Mesendoderm (in vitro differentiated cells): ENCODE measurements at regions not wholly inside any gene's neighbourhood (a gene's known extent, or its start where the extent isn't known, plus 50 kb on each side); places are given as distances from the start of the nearest gene placed in this dataset.

Experiments
- DNase-seq: peaks from one replicate; pipeline ENCODE4 v3.0.0; 2013
- H2AK5ac ChIP-seq: 2 replicates; pipeline ENCODE4 v1.6.1; 2013; ENCODE audit warnings: low read length, inconsistent platforms
- H2BK120ac ChIP-seq: 2 replicates; pipeline ENCODE4 v1.6.1; 2013; ENCODE audit warnings: low read depth, mild to moderate bottlenecking, low read length, moderate library complexity, mixed read lengths
- H2BK15ac ChIP-seq: replicated peaks from 2 replicates; pipeline ENCODE4 v1.6.1; 2013; ENCODE audit warnings: low read depth, mild to moderate bottlenecking, moderate library complexity
- H2BK5ac ChIP-seq: 2 replicates; pipeline ENCODE4 v1.6.1; 2013; ENCODE audit warnings: low read length, inconsistent platforms
- H3K18ac ChIP-seq: 2 replicates; pipeline ENCODE4 v1.6.1; 2013; ENCODE audit warnings: mild to moderate bottlenecking, low read length, mixed read lengths
- H3K23ac ChIP-seq: one replicate; pipeline ENCODE4 v1.6.1; 2013; ENCODE audit warnings: low read length
- H3K27ac ChIP-seq: 2 replicates; pipeline ENCODE4 v1.5.1; 2013; ENCODE audit warnings: low read depth, mild to moderate bottlenecking, inconsistent platforms, low read length, moderate library complexity
- H3K27me3 ChIP-seq: 2 replicates; pipeline ENCODE4 v1.6.1; 2013; ENCODE audit warnings: low read length, control low read depth, mild to moderate bottlenecking, inconsistent platforms; ENCODE audit not compliant: insufficient read depth, poor library complexity
- H3K36me3 ChIP-seq: 2 replicates; pipeline ENCODE4 v1.6.1; 2013; ENCODE audit warnings: low read length, inconsistent platforms; ENCODE audit not compliant: control insufficient read depth, insufficient read depth
- H3K4ac ChIP-seq: one replicate; pipeline ENCODE4 v1.6.1; 2013; ENCODE audit warnings: low read depth, mild to moderate bottlenecking, low read length, moderate library complexity
- H3K4me1 ChIP-seq: 2 replicates; pipeline ENCODE4 v1.6.1; 2013; ENCODE audit warnings: low read depth, low read length, inconsistent platforms; ENCODE audit not compliant: control insufficient read depth
- H3K4me2 ChIP-seq: 2 replicates; pipeline ENCODE4 v1.6.1; 2013; ENCODE audit warnings: low read length
- H3K4me3 ChIP-seq: 2 replicates; pipeline ENCODE4 v1.5.1; 2013; ENCODE audit warnings: mild to moderate bottlenecking, low read length
- H3K56ac ChIP-seq: one replicate; pipeline ENCODE4 v1.6.1; 2013; ENCODE audit warnings: low read length
- H3K79me1 ChIP-seq: 2 replicates; pipeline ENCODE4 v1.6.1; 2013; ENCODE audit warnings: low read length, inconsistent platforms
- H3K79me2 ChIP-seq: 2 replicates; pipeline ENCODE4 v1.6.1; 2013; ENCODE audit warnings: mild to moderate bottlenecking, low read length; ENCODE audit not compliant: control insufficient read depth, insufficient read depth
- H3K9ac ChIP-seq: 2 replicates; pipeline ENCODE4 v1.6.1; 2013; ENCODE audit warnings: low read length, inconsistent platforms
- H4K5ac ChIP-seq: one replicate; pipeline ENCODE4 v1.6.1; 2013; ENCODE audit warnings: low read length
- H4K8ac ChIP-seq: one replicate; pipeline ENCODE4 v1.6.1; 2013; ENCODE audit warnings: low read depth, mild to moderate bottlenecking, control low read depth, low read length, moderate library complexity
- WGBS: extraction: QIAGEN DNeasy Blood & Tissue Kit; methylation state at CpG from one replicate; pipeline ENCODE4 v1.1.7; 2013; ENCODE audit warnings: low lambda C conversion rate, missing lambda C conversion rate; ENCODE audit not compliant: insufficient coverage; ENCODE audit errors: extremely low coverage; 5-methylcytosine and 5-hydroxymethylcytosine counted together

DNA sequence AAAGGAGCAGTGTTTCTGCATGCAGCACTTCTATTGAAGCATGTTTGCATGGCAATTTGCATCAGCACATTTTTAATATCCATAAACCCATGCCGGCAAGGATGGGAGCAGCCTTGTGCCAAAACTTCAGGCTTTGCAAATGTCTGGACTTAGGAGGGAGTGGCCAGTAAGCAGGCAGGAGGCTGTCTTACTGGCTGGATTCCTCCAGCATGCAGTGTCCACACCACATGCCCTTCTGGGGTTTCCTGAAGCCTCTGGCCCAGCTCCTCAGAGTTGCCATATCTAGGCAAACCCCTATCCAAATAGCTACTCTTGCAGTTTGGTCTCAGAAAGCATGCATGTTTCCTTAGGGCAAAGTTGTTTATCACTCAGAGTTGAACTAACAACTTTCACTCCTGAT lies 139.1 kb upstream of the MRPS22 start:
- H3K27ac ChIP-seq = no peak overlapping the region
- H3K23ac ChIP-seq = no peak overlapping the region
- WGBS = no CpG with 5 or more reads among the region's 1 CpG
- H3K9ac ChIP-seq = no peak overlapping the region
- no peak overlapping the region for H3K4me2 ChIP-seq
- no peak overlapping the region for H2BK120ac ChIP-seq
- no peak overlapping the region for H2BK5ac ChIP-seq
- no peak overlapping the region for H3K4me3 ChIP-seq
- no peaks in the 10 kb centered on the region for H3K79me1 ChIP-seq
- DNase-seq = no peak
- no peaks in the 10 kb centered on the region for H3K4me1 ChIP-seq
- no peak overlapping the region for H3K18ac ChIP-seq
- H3K4ac ChIP-seq = no peak overlapping the region
- no peak overlapping the region for H2BK15ac ChIP-seq
- no peak overlapping the region for H3K56ac ChIP-seq
- no peaks in the 10 kb centered on the region for H3K79me2 ChIP-seq
- H2AK5ac ChIP-seq = no peak overlapping the region
- H3K27me3 ChIP-seq = no peaks in the 10 kb centered on the region
- H3K36me3 ChIP-seq = no peaks in the 10 kb centered on the region
- no peak overlapping the region for H4K5ac ChIP-seq
- no peak overlapping the region for H4K8ac ChIP-seq

DNA sequence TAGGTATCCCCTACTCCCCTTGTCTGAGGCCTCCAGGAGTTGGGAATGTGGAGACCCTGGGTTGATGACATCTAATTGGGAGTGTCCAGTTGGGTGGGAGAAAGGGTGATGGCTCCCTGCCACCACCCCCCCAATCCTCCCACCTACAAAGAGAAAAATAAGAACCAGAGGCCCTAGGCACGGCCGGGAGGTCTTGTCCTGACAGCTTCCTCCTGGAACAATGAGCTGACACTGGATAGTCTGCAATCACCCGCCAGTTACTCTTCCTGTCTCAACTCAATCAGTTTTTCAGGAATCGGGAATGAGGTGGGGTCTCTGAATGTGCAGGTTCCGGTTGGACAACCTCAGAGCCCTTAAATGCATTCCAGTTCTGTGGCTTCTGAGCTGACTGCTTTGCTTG lies 129.9 kb upstream of the MRPS22 start:
- no peak for DNase-seq
- no CpG with 5 or more reads among the region's 5 CpGs for WGBS
- no peak overlapping the region for H3K18ac ChIP-seq
- no peaks in the 10 kb centered on the region for H3K36me3 ChIP-seq
- H3K56ac ChIP-seq = no peak overlapping the region
- no peak overlapping the region for H3K4me3 ChIP-seq
- H3K9ac ChIP-seq = no peak overlapping the region
- no peak overlapping the region for H2BK15ac ChIP-seq
- no peaks in the 10 kb centered on the region for H3K79me2 ChIP-seq
- no peak overlapping the region for H3K4ac ChIP-seq
- H2AK5ac ChIP-seq = no peak overlapping the region
- H4K5ac ChIP-seq = no peak overlapping the region
- no peak overlapping the region for H3K27ac ChIP-seq
- H3K4me2 ChIP-seq = no peak overlapping the region
- no peak overlapping the region for H2BK120ac ChIP-seq
- no peak overlapping the region for H4K8ac ChIP-seq
- H2BK5ac ChIP-seq = no peak overlapping the region
- no peaks in the 10 kb centered on the region for H3K79me1 ChIP-seq
- no peaks in the 10 kb centered on the region for H3K27me3 ChIP-seq
- no peak overlapping the region for H3K23ac ChIP-seq
- H3K4me1 ChIP-seq = no peaks in the 10 kb centered on the region

DNA sequence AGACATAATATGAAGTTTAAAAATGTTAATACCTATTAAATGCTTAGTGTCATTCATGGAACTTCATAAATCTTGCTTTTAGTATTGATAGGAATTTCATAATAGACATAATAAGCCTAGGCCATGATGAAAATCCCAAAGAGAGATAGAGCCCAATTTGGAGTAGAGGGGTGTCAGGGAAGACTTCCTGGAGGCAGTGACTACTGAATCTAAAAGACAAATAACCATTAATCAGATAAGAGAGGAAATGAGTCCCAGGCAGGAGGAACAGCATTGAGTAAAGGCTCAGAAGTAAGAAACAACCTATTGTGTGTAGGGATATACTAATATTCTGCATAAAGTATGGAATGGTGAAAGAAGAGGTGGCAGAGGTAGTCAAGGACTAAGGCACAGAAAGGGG lies 126.9 kb upstream of the MRPS22 start:
- no peak overlapping the region for H3K4me3 ChIP-seq
- H2BK5ac ChIP-seq = no peak overlapping the region
- H3K79me1 ChIP-seq = no peaks in the 10 kb centered on the region
- H3K4me2 ChIP-seq = no peak overlapping the region
- H3K23ac ChIP-seq = no peak overlapping the region
- H3K18ac ChIP-seq = no peak overlapping the region
- no peak overlapping the region for H4K5ac ChIP-seq
- no peaks in the 10 kb centered on the region for H3K36me3 ChIP-seq
- no peak overlapping the region for H2AK5ac ChIP-seq
- no peaks in the 10 kb centered on the region for H3K79me2 ChIP-seq
- no peak overlapping the region for H4K8ac ChIP-seq
- no peak overlapping the region for H2BK15ac ChIP-seq
- DNase-seq = no peak
- no peak overlapping the region for H3K4ac ChIP-seq
- H2BK120ac ChIP-seq = no peak overlapping the region
- H3K56ac ChIP-seq = no peak overlapping the region
- H3K4me1 ChIP-seq = no peaks in the 10 kb centered on the region
- no peaks in the 10 kb centered on the region for H3K27me3 ChIP-seq
- no peak overlapping the region for H3K9ac ChIP-seq
- H3K27ac ChIP-seq = no peak overlapping the region

DNA sequence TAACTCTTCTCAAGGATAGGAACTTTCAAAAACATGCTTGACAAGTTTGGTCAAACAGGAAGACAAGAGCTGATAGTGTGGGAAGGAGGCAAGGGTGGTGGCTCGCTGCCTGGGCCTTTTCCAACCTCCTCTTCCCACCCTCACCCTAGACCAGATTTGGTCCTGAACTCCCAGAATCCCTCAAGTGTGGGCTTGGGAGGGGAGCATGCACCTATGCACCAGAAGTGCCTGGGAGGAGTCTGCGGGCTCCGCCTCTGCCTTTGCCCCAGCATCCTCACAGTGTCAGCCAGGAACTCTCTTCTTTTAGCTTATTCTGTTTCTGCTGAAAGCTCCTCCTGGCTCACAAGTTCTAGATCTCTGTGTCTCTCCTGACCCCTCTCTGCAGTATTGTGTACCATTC lies 126.2 kb upstream of the MRPS22 start:
- H3K4me2 ChIP-seq = no peak overlapping the region
- WGBS = no CpG with 5 or more reads among the region's 3 CpGs

DNA sequence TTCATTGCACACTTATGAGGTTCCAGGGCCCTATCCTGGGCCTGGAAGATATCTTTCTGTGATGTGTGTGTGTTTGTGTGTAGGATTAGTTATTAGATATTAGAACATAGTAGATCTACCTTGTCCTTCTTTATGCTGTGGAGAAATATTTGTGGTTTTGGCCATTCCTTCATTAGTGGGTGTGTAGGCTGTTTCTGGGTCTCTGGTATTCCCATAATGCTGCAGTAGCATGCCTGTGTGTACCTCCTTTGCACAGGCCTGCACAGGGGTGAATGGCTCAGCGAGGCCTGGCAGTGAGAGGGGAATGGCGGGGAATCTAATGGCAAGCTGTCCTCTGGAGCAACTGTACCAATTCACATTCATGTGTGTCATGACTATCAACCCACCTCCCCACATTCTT lies 125.8 kb upstream of the MRPS22 start:
- Histone ChIP-seq H2AK5ac (no peak overlapping the region), H3K4me1 (no peaks in the 10 kb centered on the region), H2BK15ac (no peak overlapping the region), H2BK120ac (no peak overlapping the region), H3K79me2 (no peaks in the 10 kb centered on the region), H3K79me1 (no peaks in the 10 kb centered on the region), H3K27me3 (no peaks in the 10 kb centered on the region), H4K5ac (no peak overlapping the region), H3K36me3 (no peaks in the 10 kb centered on the region), H3K18ac (no peak overlapping the region), H3K9ac (no peak overlapping the region), H3K4me3 (no peak overlapping the region), H3K56ac (no peak overlapping the region), H3K4me2 (no peak overlapping the region), H4K8ac (no peak overlapping the region), H2BK5ac (no peak overlapping the region), H3K23ac (no peak overlapping the region), H3K27ac (no peak overlapping the region), H3K4ac (no peak overlapping the region)
- WGBS = no CpG with 5 or more reads among the region's 2 CpGs
- DNase-seq = no peak

More for the DNA sequence above, 126.2 kb upstream of the MRPS22 start:
- H4K5ac ChIP-seq = no peak overlapping the region
- no peak overlapping the region for H2BK120ac ChIP-seq
- H3K36me3 ChIP-seq = no peaks in the 10 kb centered on the region
- H2AK5ac ChIP-seq = no peak overlapping the region
- no peak overlapping the region for H2BK5ac ChIP-seq
- no peaks in the 10 kb centered on the region for H3K27me3 ChIP-seq
- H2BK15ac ChIP-seq = no peak overlapping the region
- no peak overlapping the region for H3K9ac ChIP-seq
- no peaks in the 10 kb centered on the region for H3K79me1 ChIP-seq
- no peak overlapping the region for H3K18ac ChIP-seq
- no peaks in the 10 kb centered on the region for H3K79me2 ChIP-seq
- no peak overlapping the region for H3K4ac ChIP-seq
- H3K27ac ChIP-seq = no peak overlapping the region
- no peak overlapping the region for H4K8ac ChIP-seq
- DNase-seq = no peak
- H3K4me3 ChIP-seq = no peak overlapping the region
- H3K4me1 ChIP-seq = no peaks in the 10 kb centered on the region
- H3K23ac ChIP-seq = no peak overlapping the region
- H3K56ac ChIP-seq = no peak overlapping the region

DNA sequence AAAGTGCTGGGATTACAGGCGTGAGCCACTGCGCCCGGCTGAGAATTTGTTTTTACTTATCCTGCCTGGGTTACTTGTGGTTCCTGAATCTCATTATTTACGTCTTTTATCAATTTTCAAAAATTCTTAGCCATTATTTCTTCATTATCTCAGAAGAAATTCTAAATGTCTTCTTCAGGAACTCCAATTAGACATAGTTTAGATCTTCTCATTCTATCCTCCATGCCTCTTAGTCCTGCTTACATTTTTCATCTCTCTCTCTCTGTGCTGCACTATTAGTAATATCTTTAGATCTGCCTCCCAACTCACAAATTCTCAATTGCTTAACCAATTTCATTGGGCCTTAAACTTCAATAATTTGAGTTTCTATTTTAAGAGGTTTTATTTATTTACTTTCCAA lies 124.4 kb upstream of the MRPS22 start:
- no peaks in the 10 kb centered on the region for H3K36me3 ChIP-seq
- WGBS = no CpG with 5 or more reads among the region's 4 CpGs
- H3K9ac ChIP-seq = no peak overlapping the region
- no peaks in the 10 kb centered on the region for H3K79me2 ChIP-seq
- no peak overlapping the region for H4K5ac ChIP-seq
- H3K4me1 ChIP-seq = no peaks in the 10 kb centered on the region
- no peaks in the 10 kb centered on the region for H3K79me1 ChIP-seq
- H3K18ac ChIP-seq = no peak overlapping the region
- H3K27me3 ChIP-seq = no peaks in the 10 kb centered on the region
- H3K23ac ChIP-seq = no peak overlapping the region
- no peak overlapping the region for H3K27ac ChIP-seq
- no peak overlapping the region for H3K4me2 ChIP-seq
- H3K4ac ChIP-seq = no peak overlapping the region
- H4K8ac ChIP-seq = no peak overlapping the region
- H2BK15ac ChIP-seq = no peak overlapping the region
- H3K56ac ChIP-seq = no peak overlapping the region
- H2BK5ac ChIP-seq = no peak overlapping the region
- H3K4me3 ChIP-seq = no peak overlapping the region
- no peak overlapping the region for H2AK5ac ChIP-seq
- H2BK120ac ChIP-seq = no peak overlapping the region
- DNase-seq = no peak
